ENCODE measurements at regions not wholly inside any gene's neighbourhood (a gene's known extent, or its start where the extent isn't known, plus 50 kb on each side); places are given as distances from the start of the nearest gene placed in this dataset.

- no peak for DNase-seq
- no peak for TF ChIP-seq GATA1 (IDR thresholded peaks at IDR 0.05; ENCODE audit: low read depth, low read length)
- TF ChIP-seq POLR2A (IDR thresholded peaks at IDR 0.05; ENCODE audit: low read length), result no peak
Observed at GRCh38 chr7:115124409-115124939, 202.6 kb downstream of the MDFIC start.

GRCh38 chr7:115123441-115123840 lies 201.5 kb downstream of the MDFIC start:
- no peak for TF ChIP-seq GATA1 (IDR thresholded peaks at IDR 0.05; ENCODE audit: low read depth, low read length)
- no peak for TF ChIP-seq POLR2A (IDR thresholded peaks at IDR 0.05; ENCODE audit: low read length)
- DNase-seq, result no peak

- TF ChIP-seq POLR2A (IDR thresholded peaks at IDR 0.05; ENCODE audit: low read length), result no peak
- TF ChIP-seq GATA1 (IDR thresholded peaks at IDR 0.05; ENCODE audit: low read depth, low read length), result no peak
- no peak for DNase-seq
Observed at GRCh38 chr7:115122388-115122787, 200.5 kb downstream of the MDFIC start.

GRCh38 chr7:115117748-115118147 lies 195.9 kb downstream of the MDFIC start:
- TF ChIP-seq POLR2A (IDR thresholded peaks at IDR 0.05; ENCODE audit: low read length) (no peak), GATA1 (IDR thresholded peaks at IDR 0.05; ENCODE audit: low read depth, low read length) (no peak)
- DNase-seq, result no peak

GRCh38 chr7:115116773-115117715 lies 195.2 kb downstream of the MDFIC start:
- no peak for DNase-seq
- TF ChIP-seq POLR2A (IDR thresholded peaks at IDR 0.05; ENCODE audit: low read length) (no peak), GATA1 (IDR thresholded peaks at IDR 0.05; ENCODE audit: low read depth, low read length) (no peak)

- DNase-seq, result no peak
- TF ChIP-seq GATA1 (IDR thresholded peaks at IDR 0.05; ENCODE audit: low read depth, low read length), result no peak
- TF ChIP-seq POLR2A (IDR thresholded peaks at IDR 0.05; ENCODE audit: low read length), result no peak
Observed at GRCh38 chr7:115113776-115114175, 191.9 kb downstream of the MDFIC start.

GRCh38 chr7:115113131-115113530 lies 191.2 kb downstream of the MDFIC start:
- DNase-seq, result no peak
- TF ChIP-seq GATA1 (IDR thresholded peaks at IDR 0.05; ENCODE audit: low read depth, low read length) (no peak), POLR2A (IDR thresholded peaks at IDR 0.05; ENCODE audit: low read length) (no peak)

GRCh38 chr7:115110523-115110922 lies 188.6 kb downstream of the MDFIC start:
- TF ChIP-seq POLR2A (IDR thresholded peaks at IDR 0.05; ENCODE audit: low read length) (no peak), GATA1 (IDR thresholded peaks at IDR 0.05; ENCODE audit: low read depth, low read length) (no peak)
- no peak for DNase-seq

- no peak for TF ChIP-seq GATA1 (IDR thresholded peaks at IDR 0.05; ENCODE audit: low read depth, low read length)
- no peak for TF ChIP-seq POLR2A (IDR thresholded peaks at IDR 0.05; ENCODE audit: low read length)
- DNase-seq, result no peak
Observed at GRCh38 chr7:115106316-115106715, 184.4 kb downstream of the MDFIC start.

- DNase-seq, result no peak
- no peak for TF ChIP-seq GATA1 (IDR thresholded peaks at IDR 0.05; ENCODE audit: low read depth, low read length)
- no peak for TF ChIP-seq POLR2A (IDR thresholded peaks at IDR 0.05; ENCODE audit: low read length)
Observed at GRCh38 chr7:115102738-115103137, 180.8 kb downstream of the MDFIC start.

- no peak for DNase-seq
- no peak for TF ChIP-seq POLR2A (IDR thresholded peaks at IDR 0.05; ENCODE audit: low read length)
- TF ChIP-seq GATA1 (IDR thresholded peaks at IDR 0.05; ENCODE audit: low read depth, low read length), result no peak
Observed at GRCh38 chr7:115101199-115101598, 179.3 kb downstream of the MDFIC start.

- no peak for DNase-seq
- TF ChIP-seq POLR2A (IDR thresholded peaks at IDR 0.05; ENCODE audit: low read length) (no peak), GATA1 (IDR thresholded peaks at IDR 0.05; ENCODE audit: low read depth, low read length) (no peak)
Observed at GRCh38 chr7:115099906-115100305, 178.0 kb downstream of the MDFIC start.

- TF ChIP-seq GATA1 (IDR thresholded peaks at IDR 0.05; ENCODE audit: low read depth, low read length) (no peak), POLR2A (IDR thresholded peaks at IDR 0.05; ENCODE audit: low read length) (no peak)
- DNase-seq, result no peak
Observed at GRCh38 chr7:115097175-115097671, 175.3 kb downstream of the MDFIC start.

GRCh38 chr7:115096262-115096661 lies 174.4 kb downstream of the MDFIC start:
- TF ChIP-seq POLR2A (IDR thresholded peaks at IDR 0.05; ENCODE audit: low read length) (no peak), GATA1 (IDR thresholded peaks at IDR 0.05; ENCODE audit: low read depth, low read length) (no peak)
- no peak for DNase-seq

- DNase-seq, result no peak
- TF ChIP-seq GATA1 (IDR thresholded peaks at IDR 0.05; ENCODE audit: low read depth, low read length), result no peak
- TF ChIP-seq POLR2A (IDR thresholded peaks at IDR 0.05; ENCODE audit: low read length), result no peak
Observed at GRCh38 chr7:115094163-115094562, 172.3 kb downstream of the MDFIC start.

Data from erythroblast (primary cell).